Panc1 (cell line): ENCODE measurements at regions not wholly inside any gene's neighbourhood (a gene's known extent, or its start where the extent isn't known, plus 50 kb on each side); places are given as distances from the start of the nearest gene placed in this dataset.

ENCODE experiments used
- ATAC-seq: fragments of 200-7000 bp; cut with Tn5 transposase; 2 replicates; pipeline ENCODE4 v1.9.1; 2020; ENCODE audit warnings: mild to moderate bottlenecking, moderate library complexity
- BruUV-seq: library from RNA; stranded (reverse); fragments of 400-500 nt; replicated peaks from 2 replicates; lab custom pipeline; 2021; lab: Mats Ljungman, UMichigan
- CTCF ChIA-PET: fragments of 300-600 bp; sonication (Branson Sonifier 250); formaldehyde crosslinking; loops from one replicate; lab custom pipeline; 2022; ENCODE audit warnings: antibody characterized with exemption; lab: Charles Lee
- POLR2A ChIA-PET: fragments of 300-600 bp; sonication (Branson Sonifier 250); formaldehyde crosslinking; loops from one replicate; lab custom pipeline; 2022; ENCODE audit warnings: antibody characterized with exemption; lab: Charles Lee
- DNase-seq: peaks from one replicate; pipeline ENCODE4 v3.0.0-alpha.2; 2010; ENCODE audit warnings: low read depth, low spot score
- H3K27ac ChIP-seq: 2 replicates; pipeline ENCODE4 v1.5.1; 2011; ENCODE audit warnings: mild to moderate bottlenecking, low read length, inconsistent platforms
- H3K27me3 ChIP-seq: fragments of 200-500 bp; sonication (Bioruptor generic); 2 replicates; pipeline ENCODE4 v1.6.0; 2014; ENCODE audit warnings: low read length, inconsistent platforms; ENCODE audit not compliant: control insufficient read depth, insufficient read depth
- H3K36me3 ChIP-seq: fragments of 200-500 bp; sonication (Bioruptor generic); 2 replicates; pipeline ENCODE4 v1.5.1; 2014; ENCODE audit warnings: inconsistent platforms, mild to moderate bottlenecking, low read length, moderate library complexity; ENCODE audit not compliant: control insufficient read depth, insufficient read depth
- H3K4me1 ChIP-seq: 2 replicates; pipeline ENCODE4 v1.5.1; 2011; ENCODE audit warnings: inconsistent platforms, mild to moderate bottlenecking, low read length, moderate library complexity; ENCODE audit not compliant: control insufficient read depth, insufficient read depth
- H3K4me3 ChIP-seq, 2 experiments: 2 replicates each; pipeline ENCODE4 v1.5.1; 2011 to 2012; ENCODE audit warnings: low read depth in 2 of 2, low read length in 2 of 2, mild to moderate bottlenecking in 2 of 2, inconsistent platforms in 1 of 2, moderate library complexity in 1 of 2
- H3K9me3 ChIP-seq: fragments of 200-500 bp; sonication (Bioruptor generic); 2 replicates; pipeline ENCODE4 v1.5.1; 2014; ENCODE audit warnings: low read depth, mild to moderate bottlenecking, inconsistent platforms, low read length, moderate library complexity; ENCODE audit not compliant: control insufficient read depth, insufficient read depth
- CTCF ChIP-seq: fragments of 450-650 bp; IDR thresholded peaks from 2 replicates; pipeline ENCODE4 v1.5.1; 2017; ENCODE audit warnings: mild to moderate bottlenecking
- POLR2AphosphoS5 ChIP-seq: IDR thresholded peaks from 2 replicates; pipeline ENCODE4 v1.6.1; 2012; ENCODE audit warnings: mild to moderate bottlenecking, low read depth, low read length, moderate library complexity
- REST ChIP-seq, 2 experiments: IDR thresholded peaks; 2 replicates each; pipeline ENCODE4 v1.6.1; 2011 to 2012; ENCODE audit warnings: low read depth in 2 of 2, control low read depth in 1 of 2, low read length in 1 of 2, mild to moderate bottlenecking in 1 of 2, moderate library complexity in 1 of 2; ENCODE audit not compliant: insufficient read depth in 1 of 2
- SIN3A ChIP-seq: IDR thresholded peaks from 2 replicates; pipeline ENCODE4 v1.6.1; 2012; ENCODE audit warnings: low read depth, mild to moderate bottlenecking, low read length, moderate library complexity, borderline replicate concordance; ENCODE audit not compliant: insufficient read depth
- TCF7L2 ChIP-seq: IDR thresholded peaks from 2 replicates; pipeline ENCODE4 v1.6.1; 2011; ENCODE audit warnings: mild to moderate bottlenecking, low read depth, low read length, inconsistent platforms
- in situ Hi-C: cut with HindIII; loops from 2 replicates; pipeline ENCODE4 v1.10.0; 2016; ENCODE audit warnings: low sequenced_read_pairs, low pct_unique_long_range_greater_than_20kb
- intact Hi-C: fragments of 100-400 bp; cut with micrococcal nuclease; formaldehyde crosslinking; loops from one replicate; pipeline ENCODE4 v1.10.0; 2022; ENCODE audit not compliant: unreplicated experiment

- Histone ChIP-seq H3K36me3 (no peaks in the 10 kb centered on the region), H3K27me3 (no peaks in the 10 kb centered on the region), H3K4me3 (no peak overlapping the region), H3K9me3 (no peaks in the 10 kb centered on the region), H3K4me1 (no peaks in the 10 kb centered on the region), H3K27ac (no peak overlapping the region)
- intact Hi-C loops (no loop called here), in situ Hi-C loops (no loop called here)
- CTCF ChIA-PET = no interaction called here
- no peak for ATAC-seq
- no TSS peak for BruUV-seq
- POLR2A ChIA-PET = no interaction called here
- TF ChIP-seq SIN3A (no peak), REST (IDR thresholded peaks at IDR 0.05; ENCODE audit: insufficient read depth in 1 of 2, low read depth in 2 of 2, low read length in 1 of 2) (no peak), TCF7L2 (no peak), CTCF (no peak), POLR2AphosphoS5 (no peak)
- DNase-seq = no peak
These were observed 577.4 kb upstream of the INTU start for GRCh38 chr4:127055357-127055756.

- Histone ChIP-seq H3K4me3 (no peak overlapping the region), H3K27me3 (no peaks in the 10 kb centered on the region), H3K27ac (no peak overlapping the region), H3K4me1 (no peaks in the 10 kb centered on the region), H3K36me3 (no peaks in the 10 kb centered on the region), H3K9me3 (no peaks in the 10 kb centered on the region)
- in situ Hi-C loops = no loop called here
- no peak for DNase-seq
- TF ChIP-seq REST (IDR thresholded peaks at IDR 0.05; ENCODE audit: insufficient read depth in 1 of 2, low read depth in 2 of 2, low read length in 1 of 2) (no peak), POLR2AphosphoS5 (no peak), SIN3A (no peak), CTCF (no peak), TCF7L2 (no peak)
- CTCF ChIA-PET = no interaction called here
- ATAC-seq = no peak
- no TSS peak for BruUV-seq
- POLR2A ChIA-PET = no interaction called here
- intact Hi-C loops = no loop called here
These were observed 563.1 kb upstream of the INTU start for GRCh38 chr4:127069675-127070074.
